WTC11 (cell line): ENCODE measurements at regions not wholly inside any gene's neighbourhood (a gene's known extent, or its start where the extent isn't known, plus 50 kb on each side); places are given as distances from the start of the nearest gene placed in this dataset.
"Not testable (repeated sequence)": the region's sequence is repeated elsewhere in the genome, so short reads cannot be mapped to it uniquely, and the experiment has no call there.

ENCODE experiments used
- ATAC-seq: fragments of 200-7000 bp; cut with Tn5 transposase; 2 replicates; pipeline ENCODE4 v1.10.0; 2021; ENCODE audit warnings: mild to moderate bottlenecking, moderate library complexity
- CTCF ChIA-PET: fragments of 300-600 bp; sonication (Branson Sonifier 250); formaldehyde crosslinking; loops from one replicate; lab custom pipeline; 2021; ENCODE audit warnings: antibody characterized with exemption; lab: Charles Lee
- POLR2A ChIA-PET: fragments of 350-600 bp; sonication (Branson Sonifier 250); formaldehyde crosslinking; loops from one replicate; lab custom pipeline; 2021; ENCODE audit warnings: antibody characterized with exemption; lab: Charles Lee
- DNase-seq: peaks from one replicate; pipeline ENCODE4 v3.0.0; 2021; ENCODE audit warnings: low spot score
- H3K27ac Mint-ChIP-seq: 2 replicates; pipeline ENCODE4 v1.8.0; 2021; ENCODE audit warnings: mixed read lengths
- H3K27me3 Mint-ChIP-seq: 2 replicates; pipeline ENCODE4 v1.8.0; 2021; ENCODE audit warnings: low read depth, mild to moderate bottlenecking, moderate library complexity, mixed read lengths
- H3K36me3 Mint-ChIP-seq: 2 replicates; pipeline ENCODE4 v1.8.0; 2021; ENCODE audit warnings: mixed read lengths
- H3K4me1 Mint-ChIP-seq: 2 replicates; pipeline ENCODE4 v1.8.0; 2022; ENCODE audit warnings: mixed read lengths
- H3K4me3 Mint-ChIP-seq: 2 replicates; pipeline ENCODE4 v1.8.0; 2021; ENCODE audit warnings: mild to moderate bottlenecking, moderate library complexity, mixed read lengths
- H3K9me3 Mint-ChIP-seq: 2 replicates; pipeline ENCODE4 v1.8.0; 2021; ENCODE audit warnings: mixed read lengths
- CBFB ChIP-seq: sonication (generic); formaldehyde crosslinking; IDR thresholded peaks from 2 replicates; pipeline ENCODE4 v1.8.1; 2022; ENCODE audit warnings: mild to moderate bottlenecking, low read depth, missing genetic modification reagents
- ETV6 ChIP-seq: sonication (generic); formaldehyde crosslinking; IDR thresholded peaks from 2 replicates; pipeline ENCODE4 v1.8.1; 2022; ENCODE audit warnings: mild to moderate bottlenecking, missing genetic modification reagents
- FOXJ3 ChIP-seq: sonication (generic); formaldehyde crosslinking; IDR thresholded peaks from 2 replicates; pipeline ENCODE4 v1.9.0; 2021; ENCODE audit warnings: missing genetic modification reagents, mild to moderate bottlenecking, borderline replicate concordance
- GABPB1 ChIP-seq: sonication (generic); formaldehyde crosslinking; IDR thresholded peaks from 2 replicates; pipeline ENCODE4 v1.8.1; 2023; ENCODE audit warnings: mild to moderate bottlenecking, missing genetic modification reagents
- GTF2I ChIP-seq: fragments of 250-450 bp; sonication (Bioruptor Pico); conservative IDR thresholded peaks from 2 replicates; pipeline ENCODE4 v1.4.0; 2021; ENCODE audit warnings: mild to moderate bottlenecking
- HMGA2 ChIP-seq: fragments of 250-450 bp; sonication (Bioruptor Pico); IDR thresholded peaks from 2 replicates; pipeline ENCODE4 v1.4.0; 2021; ENCODE audit warnings: mild to moderate bottlenecking, moderate library complexity
- IRF2 ChIP-seq: sonication (generic); formaldehyde crosslinking; IDR thresholded peaks from 2 replicates; pipeline ENCODE4 v1.8.0; 2022; ENCODE audit warnings: low read depth, missing genetic modification reagents, borderline replicate concordance
- KAT7 ChIP-seq: sonication (generic); formaldehyde crosslinking; IDR thresholded peaks from 2 replicates; pipeline ENCODE4 v1.8.1; 2023; ENCODE audit warnings: missing genetic modification reagents, mild to moderate bottlenecking, borderline replicate concordance
- MXD4 ChIP-seq: fragments of 250-450 bp; sonication (Bioruptor Pico); IDR thresholded peaks from 2 replicates; pipeline ENCODE4 v1.8.0; 2021; ENCODE audit warnings: mild to moderate bottlenecking, moderate library complexity, borderline replicate concordance
- NR1H2 ChIP-seq: sonication (generic); formaldehyde crosslinking; IDR thresholded peaks from 2 replicates; pipeline ENCODE4 v1.9.0; 2021; ENCODE audit warnings: mild to moderate bottlenecking, moderate library complexity, missing genetic modification reagents
- SOX15 ChIP-seq: fragments of 250-450 bp; sonication (Bioruptor Pico); IDR thresholded peaks from 2 replicates; pipeline ENCODE4 v1.9.0; 2021; ENCODE audit warnings: mild to moderate bottlenecking
- SP1 ChIP-seq: sonication (generic); formaldehyde crosslinking; conservative IDR thresholded peaks from 2 replicates; pipeline ENCODE4 v1.8.1; 2022; ENCODE audit warnings: missing genetic modification reagents
- ZNF138 ChIP-seq: sonication (generic); formaldehyde crosslinking; conservative IDR thresholded peaks from 2 replicates; pipeline ENCODE4 v1.8.1; 2022; ENCODE audit warnings: mild to moderate bottlenecking, moderate library complexity, missing genetic modification reagents
- ZNF317 ChIP-seq: sonication (generic); formaldehyde crosslinking; IDR thresholded peaks from 2 replicates; pipeline ENCODE4 v1.8.1; 2023; ENCODE audit warnings: low read depth, mild to moderate bottlenecking, moderate library complexity, missing genetic modification reagents, borderline replicate concordance
- ZNF396 ChIP-seq: fragments of 250-450 bp; sonication (Bioruptor Pico); IDR thresholded peaks from 2 replicates; pipeline ENCODE4 v1.8.0; 2021; ENCODE audit warnings: mild to moderate bottlenecking, moderate library complexity, borderline replicate concordance
- TF ChIP-seq, protein P1 (sequence below): sonication (generic); formaldehyde crosslinking; IDR thresholded peaks from 2 replicates; pipeline ENCODE4 v1.8.1; 2023; ENCODE audit warnings: mild to moderate bottlenecking, missing genetic modification reagents, moderate library complexity
- TF ChIP-seq, protein P2 (sequence below): sonication (generic); formaldehyde crosslinking; IDR thresholded peaks from 2 replicates; pipeline ENCODE4 v1.8.1; 2023; ENCODE audit warnings: mild to moderate bottlenecking, missing genetic modification reagents
- TF ChIP-seq, protein P3 (sequence below): sonication (generic); formaldehyde crosslinking; IDR thresholded peaks from 2 replicates; pipeline ENCODE4 v1.8.1; 2023; ENCODE audit warnings: mild to moderate bottlenecking, moderate library complexity, missing genetic modification reagents
- TF ChIP-seq, protein P4 (sequence below): sonication (generic); formaldehyde crosslinking; conservative IDR thresholded peaks from 2 replicates; pipeline ENCODE4 v1.8.1; 2022; ENCODE audit warnings: mild to moderate bottlenecking, missing genetic modification reagents
- TF ChIP-seq, protein P5 (sequence below): sonication (generic); formaldehyde crosslinking; IDR thresholded peaks from 2 replicates; pipeline ENCODE4 v1.8.0; 2022; ENCODE audit warnings: mild to moderate bottlenecking, missing genetic modification reagents

DNA sequence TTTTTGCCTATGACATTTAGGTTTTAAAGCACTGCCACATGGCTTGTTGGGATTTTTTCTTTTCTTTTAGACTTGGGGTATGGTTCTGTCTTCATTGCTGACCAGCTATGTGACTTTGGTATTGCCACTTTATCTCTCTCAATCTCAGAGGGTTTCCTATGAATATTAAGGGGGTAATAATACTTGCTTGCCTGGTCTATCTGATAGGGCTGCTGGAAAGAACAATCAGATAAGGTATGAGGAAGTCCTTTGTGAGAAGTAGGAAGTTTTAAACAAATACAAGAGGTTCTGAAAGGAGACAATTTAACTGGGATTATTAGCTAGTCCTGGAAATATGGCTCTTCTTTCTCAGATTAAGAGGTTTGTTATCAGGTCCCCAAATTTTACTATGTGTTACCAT lies 80.8 kb downstream of the ZNF92 start:
- no peak overlapping the region for H3K4me3 Mint-ChIP-seq
- H3K9me3 Mint-ChIP-seq, result peaks cover 41% of the 10 kb centered on the region
- no peaks in the 10 kb centered on the region; the same call in 1 of the 2 replicates for H3K27me3 Mint-ChIP-seq
- no peak for DNase-seq
- no peak for TF ChIP-seq MXD4 (CRISPR knock-in tag)
- no peak for TF ChIP-seq KAT7 (CRISPR knock-in tag)
- no peak for TF ChIP-seq GTF2I
- TF ChIP-seq CBFB (CRISPR knock-in tag), result no peak
- TF ChIP-seq SP1 (CRISPR knock-in tag), result no peak
- TF ChIP-seq ZNF138 (CRISPR knock-in tag), result no peak
- TF ChIP-seq, protein P1, sequence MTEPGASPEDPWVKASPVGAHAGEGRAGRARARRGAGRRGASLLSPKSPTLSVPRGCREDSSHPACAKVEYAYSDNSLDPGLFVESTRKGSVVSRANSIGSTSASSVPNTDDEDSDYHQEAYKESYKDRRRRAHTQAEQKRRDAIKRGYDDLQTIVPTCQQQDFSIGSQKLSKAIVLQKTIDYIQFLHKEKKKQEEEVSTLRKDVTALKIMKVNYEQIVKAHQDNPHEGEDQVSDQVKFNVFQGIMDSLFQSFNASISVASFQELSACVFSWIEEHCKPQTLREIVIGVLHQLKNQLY (CRISPR knock-in tag), result no peak
- no peak for TF ChIP-seq SOX15 (CRISPR knock-in tag)
- TF ChIP-seq NR1H2, result no peak
- TF ChIP-seq, protein P2, sequence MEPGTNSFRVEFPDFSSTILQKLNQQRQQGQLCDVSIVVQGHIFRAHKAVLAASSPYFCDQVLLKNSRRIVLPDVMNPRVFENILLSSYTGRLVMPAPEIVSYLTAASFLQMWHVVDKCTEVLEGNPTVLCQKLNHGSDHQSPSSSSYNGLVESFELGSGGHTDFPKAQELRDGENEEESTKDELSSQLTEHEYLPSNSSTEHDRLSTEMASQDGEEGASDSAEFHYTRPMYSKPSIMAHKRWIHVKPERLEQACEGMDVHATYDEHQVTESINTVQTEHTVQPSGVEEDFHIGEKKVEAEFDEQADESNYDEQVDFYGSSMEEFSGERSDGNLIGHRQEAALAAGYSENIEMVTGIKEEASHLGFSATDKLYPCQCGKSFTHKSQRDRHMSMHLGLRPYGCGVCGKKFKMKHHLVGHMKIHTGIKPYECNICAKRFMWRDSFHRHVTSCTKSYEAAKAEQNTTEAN, result no peak
- no peak for TF ChIP-seq HMGA2
- TF ChIP-seq, protein P3, sequence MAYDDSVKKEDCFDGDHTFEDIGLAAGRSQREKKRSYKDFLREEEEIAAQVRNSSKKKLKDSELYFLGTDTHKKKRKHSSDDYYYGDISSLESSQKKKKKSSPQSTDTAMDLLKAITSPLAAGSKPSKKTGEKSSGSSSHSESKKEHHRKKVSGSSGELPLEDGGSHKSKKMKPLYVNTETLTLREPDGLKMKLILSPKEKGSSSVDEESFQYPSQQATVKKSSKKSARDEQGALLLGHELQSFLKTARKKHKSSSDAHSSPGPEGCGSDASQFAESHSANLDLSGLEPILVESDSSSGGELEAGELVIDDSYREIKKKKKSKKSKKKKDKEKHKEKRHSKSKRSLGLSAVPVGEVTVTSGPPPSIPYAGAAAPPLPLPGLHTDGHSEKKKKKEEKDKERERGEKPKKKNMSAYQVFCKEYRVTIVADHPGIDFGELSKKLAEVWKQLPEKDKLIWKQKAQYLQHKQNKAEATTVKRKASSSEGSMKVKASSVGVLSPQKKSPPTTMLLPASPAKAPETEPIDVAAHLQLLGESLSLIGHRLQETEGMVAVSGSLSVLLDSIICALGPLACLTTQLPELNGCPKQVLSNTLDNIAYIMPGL, result no peak
- TF ChIP-seq ETV6 (CRISPR knock-in tag), result no peak
- POLR2A ChIA-PET, result no interaction called here
- CTCF ChIA-PET, result no interaction called here
- ATAC-seq, result no peak
- no peaks in the 10 kb centered on the region for H3K36me3 Mint-ChIP-seq
- H3K4me1 Mint-ChIP-seq, result no peaks in the 10 kb centered on the region
- no peak overlapping the region for H3K27ac Mint-ChIP-seq

DNA sequence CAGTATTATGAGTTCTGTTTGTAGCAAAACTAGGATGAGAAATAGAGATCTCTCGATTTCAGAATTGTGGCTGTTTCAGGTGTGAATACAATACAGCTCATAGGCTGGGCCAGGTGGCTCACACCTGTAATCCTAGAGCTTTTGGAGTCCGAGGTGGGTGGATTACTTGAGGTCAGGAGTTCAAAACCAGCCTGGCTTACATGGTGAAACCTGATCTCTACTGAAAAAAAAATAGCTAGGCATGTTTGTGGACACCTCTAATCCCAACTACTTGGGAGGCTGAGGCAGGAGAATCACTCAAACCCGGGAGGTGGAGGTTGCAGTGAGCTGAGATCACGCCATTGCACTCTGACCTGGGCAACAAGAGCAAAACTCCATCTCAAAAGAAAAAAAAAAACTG lies 81.4 kb downstream of the ZNF92 start:
- H3K36me3 Mint-ChIP-seq, H3K27me3 Mint-ChIP-seq, ATAC-seq, H3K4me1 Mint-ChIP-seq, DNase-seq, H3K27ac Mint-ChIP-seq, H3K4me3 Mint-ChIP-seq, POLR2A ChIA-PET: not testable (repeated sequence)
- CTCF ChIA-PET, result interaction anchor here (1.2 kb wide), 1 partner anchor 8 kb away, joined by 3 read pairs; no protein-coding TSS in a partner anchor
- peaks cover 38% of the 10 kb centered on the region for H3K9me3 Mint-ChIP-seq

DNA sequence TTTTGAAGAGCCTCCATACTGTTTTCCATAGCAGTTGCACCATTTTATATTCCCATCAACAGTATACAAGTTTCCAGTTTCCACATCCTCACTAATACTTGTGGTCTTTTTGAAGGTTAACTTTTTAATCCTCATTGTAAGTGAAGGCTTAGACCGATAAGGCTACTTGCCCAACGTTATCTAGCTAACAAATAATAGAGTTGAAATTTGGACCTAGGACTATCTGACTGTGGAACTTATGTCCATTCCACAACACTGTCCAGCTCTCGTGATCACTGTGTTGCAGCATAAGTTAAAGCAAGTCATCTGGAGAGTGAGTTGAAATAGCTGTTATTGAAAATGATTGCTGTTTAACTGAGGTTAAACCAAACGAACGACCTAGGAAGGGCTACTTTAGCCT lies 84.0 kb downstream of the ZNF92 start:
- Mint-ChIP-seq H3K36me3 (no peaks in the 10 kb centered on the region), H3K27ac (no peak overlapping the region)
- no peak for ATAC-seq
- TF ChIP-seq ZNF396 (CRISPR knock-in tag) (no peak), FOXJ3 (CRISPR knock-in tag) (no peak), IRF2 (CRISPR knock-in tag) (no peak), ZNF317 (CRISPR knock-in tag) (no peak), GABPB1 (CRISPR knock-in tag) (peak; percentile 45; the same call in 1 of the 2 replicates)
- TF ChIP-seq, protein P4, sequence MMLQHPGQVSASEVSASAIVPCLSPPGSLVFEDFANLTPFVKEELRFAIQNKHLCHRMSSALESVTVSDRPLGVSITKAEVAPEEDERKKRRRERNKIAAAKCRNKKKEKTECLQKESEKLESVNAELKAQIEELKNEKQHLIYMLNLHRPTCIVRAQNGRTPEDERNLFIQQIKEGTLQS (CRISPR knock-in tag), result no peak
- TF ChIP-seq, protein P5, sequence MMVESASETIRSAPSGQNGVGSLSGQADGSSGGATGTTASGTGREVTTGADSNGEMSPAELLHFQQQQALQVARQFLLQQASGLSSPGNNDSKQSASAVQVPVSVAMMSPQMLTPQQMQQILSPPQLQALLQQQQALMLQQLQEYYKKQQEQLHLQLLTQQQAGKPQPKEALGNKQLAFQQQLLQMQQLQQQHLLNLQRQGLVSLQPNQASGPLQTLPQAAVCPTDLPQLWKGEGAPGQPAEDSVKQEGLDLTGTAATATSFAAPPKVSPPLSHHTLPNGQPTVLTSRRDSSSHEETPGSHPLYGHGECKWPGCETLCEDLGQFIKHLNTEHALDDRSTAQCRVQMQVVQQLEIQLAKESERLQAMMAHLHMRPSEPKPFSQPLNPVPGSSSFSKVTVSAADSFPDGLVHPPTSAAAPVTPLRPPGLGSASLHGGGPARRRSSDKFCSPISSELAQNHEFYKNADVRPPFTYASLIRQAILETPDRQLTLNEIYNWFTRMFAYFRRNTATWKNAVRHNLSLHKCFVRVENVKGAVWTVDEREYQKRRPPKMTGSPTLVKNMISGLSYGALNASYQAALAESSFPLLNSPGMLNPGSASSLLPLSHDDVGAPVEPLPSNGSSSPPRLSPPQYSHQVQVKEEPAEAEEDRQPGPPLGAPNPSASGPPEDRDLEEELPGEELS (CRISPR knock-in tag), result no peak
- TF ChIP-seq, all 79 proteins: peak for 1
- POLR2A ChIA-PET, result interaction anchor here (0.5 kb wide), 1 partner anchor 421 kb away, joined by 3 read pairs; no protein-coding TSS in a partner anchor
- Mint-ChIP-seq H3K9me3 (peaks cover 38% of the 10 kb centered on the region), H3K27me3 (no peaks in the 10 kb centered on the region; the same call in 1 of the 2 replicates), H3K4me1 (no peaks in the 10 kb centered on the region), H3K4me3 (no peak overlapping the region)
- no peak for DNase-seq
- CTCF ChIA-PET, result interaction anchor here (0.7 kb wide), 1 partner anchor 19 kb away, joined by 3 read pairs; no protein-coding TSS in a partner anchor
